ENCODE measurements at regions not wholly inside any gene's neighbourhood (a gene's known extent, or its start where the extent isn't known, plus 50 kb on each side); places are given as distances from the start of the nearest gene placed in this dataset.

DNA sequence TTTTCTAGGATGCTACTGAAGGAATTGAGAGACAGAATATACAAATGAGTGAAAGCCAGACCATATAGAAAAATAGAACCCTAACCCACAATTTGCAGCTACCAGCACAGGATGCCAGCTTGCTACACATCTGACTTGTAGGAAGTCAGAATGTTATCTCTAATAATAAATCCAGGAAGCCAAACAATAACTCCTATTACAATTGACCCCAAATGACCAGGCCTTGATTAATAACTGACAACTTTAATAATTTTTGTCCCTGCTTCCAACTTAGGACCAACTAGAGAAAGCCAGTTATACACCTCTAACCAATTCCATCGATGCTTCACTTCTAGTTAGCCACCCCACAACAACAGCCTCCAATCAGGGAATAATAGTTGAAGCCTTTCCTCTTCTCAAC, 193.4 kb downstream of the CASP12 start:
- no peaks in the 10 kb centered on the region for H3K27me3 Mint-ChIP-seq (ENCODE audit: low read depth)
- DNase-seq (ENCODE audit: low read depth, low spot score), result no peak
- H3K36me3 Mint-ChIP-seq (ENCODE audit: low read depth), result no peaks in the 10 kb centered on the region
- no peaks in the 10 kb centered on the region for H3K4me1 Mint-ChIP-seq
- no peak overlapping the region for H3K27ac Mint-ChIP-seq (ENCODE audit: unreplicated experiment)
- no peak overlapping the region for H3K4me3 Mint-ChIP-seq
- no peaks in the 10 kb centered on the region for H3K9me3 Mint-ChIP-seq
- no peak for TF ChIP-seq CTCF (conservative IDR thresholded peaks at IDR 0.05)

DNA sequence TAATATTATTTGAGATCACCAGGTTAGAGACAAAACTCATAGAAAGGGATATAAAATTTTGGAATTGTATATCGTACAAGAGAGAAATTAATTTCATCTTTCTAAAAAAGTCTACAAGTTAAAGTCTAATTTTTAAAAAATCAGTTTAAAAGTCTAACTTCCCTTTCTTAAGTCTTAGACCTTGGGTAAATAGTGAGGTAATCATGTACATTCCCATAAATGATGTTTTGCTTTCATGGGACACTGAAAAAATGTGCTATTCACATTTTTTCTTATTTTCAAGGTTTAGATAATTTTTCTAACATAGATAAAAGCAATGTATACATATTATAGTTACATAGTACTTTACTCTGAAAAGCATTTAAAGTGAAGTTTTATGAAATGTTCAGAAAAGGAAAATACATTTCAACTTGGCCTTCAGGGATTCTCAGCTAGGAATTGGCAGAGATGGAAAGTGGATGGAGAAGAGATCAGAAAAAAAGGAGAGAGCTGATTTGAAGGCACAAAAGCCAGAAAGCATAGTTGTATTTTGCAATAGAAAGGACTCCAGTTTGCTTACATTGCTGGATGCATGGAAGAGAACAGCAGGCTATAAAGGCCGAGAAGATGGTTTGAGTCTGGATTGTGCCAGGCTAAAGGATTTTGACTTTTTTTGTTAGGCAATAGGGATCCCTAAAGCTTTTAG, 194.0 kb downstream of the CASP12 start:
- H3K36me3 Mint-ChIP-seq (ENCODE audit: low read depth), result no peaks in the 10 kb centered on the region
- no peaks in the 10 kb centered on the region for H3K4me1 Mint-ChIP-seq
- no peak for TF ChIP-seq CTCF (conservative IDR thresholded peaks at IDR 0.05)

GRCh38 chr11:104700609-104701008, 197.7 kb downstream of the CASP12 start:
- TF ChIP-seq CTCF (conservative IDR thresholded peaks at IDR 0.05), result no peak
- no peaks in the 10 kb centered on the region for H3K27me3 Mint-ChIP-seq (ENCODE audit: low read depth)

More for the DNA sequence above, 194.0 kb downstream of the CASP12 start:
- Mint-ChIP-seq H3K27me3 (ENCODE audit: low read depth) (no peaks in the 10 kb centered on the region), H3K9me3 (no peaks in the 10 kb centered on the region), H3K4me3 (no peak overlapping the region), H3K27ac (ENCODE audit: unreplicated experiment) (no peak overlapping the region)
- DNase-seq (ENCODE audit: low read depth, low spot score), result no peak

DNA sequence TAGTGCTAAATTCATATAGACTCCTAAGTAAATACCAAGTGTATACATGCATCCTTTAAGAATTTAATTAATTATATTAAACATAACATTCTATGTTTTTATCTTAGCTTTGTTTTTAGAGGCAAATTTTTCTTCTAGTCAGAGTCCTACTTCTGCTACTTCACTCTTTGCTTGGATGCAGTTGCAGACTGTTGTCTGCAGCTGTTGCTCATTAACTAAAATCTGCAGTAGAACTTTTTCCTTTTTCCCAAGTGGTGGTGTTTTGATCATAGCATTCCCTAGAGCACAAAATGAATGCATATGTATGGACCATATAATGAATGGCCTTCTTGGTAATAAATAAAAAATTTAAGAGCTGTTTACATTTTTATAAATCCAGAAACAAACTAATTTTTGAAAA, 198.3 kb downstream of the CASP12 start:
- H3K27ac Mint-ChIP-seq (ENCODE audit: unreplicated experiment), result no peak overlapping the region
- DNase-seq (ENCODE audit: low read depth, low spot score), result no peak
- no peak overlapping the region for H3K4me3 Mint-ChIP-seq
- H3K36me3 Mint-ChIP-seq (ENCODE audit: low read depth), result no peaks in the 10 kb centered on the region
- H3K27me3 Mint-ChIP-seq (ENCODE audit: low read depth), result no peaks in the 10 kb centered on the region
- H3K4me1 Mint-ChIP-seq, result no peaks in the 10 kb centered on the region
- TF ChIP-seq CTCF (conservative IDR thresholded peaks at IDR 0.05), result no peak
- no peaks in the 10 kb centered on the region for H3K9me3 Mint-ChIP-seq

More at GRCh38 chr11:104700609-104701008, 197.7 kb downstream of the CASP12 start:
- DNase-seq (ENCODE audit: low read depth, low spot score), result no peak
- no peaks in the 10 kb centered on the region for H3K4me1 Mint-ChIP-seq
- H3K4me3 Mint-ChIP-seq, result no peak overlapping the region
- H3K36me3 Mint-ChIP-seq (ENCODE audit: low read depth), result no peaks in the 10 kb centered on the region
- no peak overlapping the region for H3K27ac Mint-ChIP-seq (ENCODE audit: unreplicated experiment)
- no peaks in the 10 kb centered on the region for H3K9me3 Mint-ChIP-seq

- no peak for DNase-seq (ENCODE audit: low read depth, low spot score)
- H3K4me3 Mint-ChIP-seq, result no peak overlapping the region
- no peak overlapping the region for H3K27ac Mint-ChIP-seq (ENCODE audit: unreplicated experiment)
- no peak for TF ChIP-seq CTCF (conservative IDR thresholded peaks at IDR 0.05)
- peaks cover 3% of the 10 kb centered on the region for H3K9me3 Mint-ChIP-seq
- H3K4me1 Mint-ChIP-seq, result peaks cover 8% of the 10 kb centered on the region
- H3K36me3 Mint-ChIP-seq (ENCODE audit: low read depth), result no peaks in the 10 kb centered on the region
- H3K27me3 Mint-ChIP-seq (ENCODE audit: low read depth), result no peaks in the 10 kb centered on the region
Measured at GRCh38 chr11:104695065-104695463, 203.2 kb downstream of the CASP12 start.
